T-cell (primary cell): ENCODE measurements at regions not wholly inside any gene's neighbourhood (a gene's known extent, or its start where the extent isn't known, plus 50 kb on each side); places are given as distances from the start of the nearest gene placed in this dataset.

Experiments
- ATAC-seq, 4 experiments: fragments of 200-7000 bp in 3 of 4; fragments of 150-1000 bp in 1 of 4; cut with Tn5 transposase; replicated peaks in 1 of 4; 1 replicate in 3 of 4; 2 replicates in 1 of 4; pipeline ENCODE4 v1.10.0; 2021; ENCODE audit warnings: moderate library complexity in 3 of 4, mild to moderate bottlenecking in 2 of 4, moderate number of reproducible peaks in 1 of 4
- CTCF ChIA-PET, 2 donors: fragments of 300-600 bp; sonication (Branson Sonifier 250); formaldehyde crosslinking; loops; one replicate each; lab custom pipeline; 2022; ENCODE audit warnings: antibody characterized with exemption in 2 of 2; lab: Charles Lee
- POLR2A ChIA-PET, 2 donors: fragments of 300-600 bp; sonication (Branson Sonifier 250); formaldehyde crosslinking; loops; one replicate each; lab custom pipeline; 2022; ENCODE audit warnings: antibody characterized with exemption in 2 of 2; lab: Charles Lee
- DNase-seq, 35 experiments: peaks; one replicate each; pipeline versions ENCODE4 v3.0.0 to v3.0.0-alpha.2; 2013 to 2023
- H3K27ac ChIP-seq: one replicate; pipeline ENCODE4 v1.5.1; 2013; ENCODE audit warnings: low read length
- H3K27me3 ChIP-seq, 2 experiments: replicated peaks in 1 of 2; 1 replicate in 1 of 2; 2 replicates in 1 of 2; pipeline versions ENCODE4 v1.6.1 to v1.7.0; 2013; ENCODE audit warnings: low read length in 1 of 2, mixed read lengths in 1 of 2; ENCODE audit not compliant: control insufficient read depth in 2 of 2, insufficient read depth in 2 of 2; ENCODE audit errors: extremely low read depth in 1 of 2
- H3K36me3 ChIP-seq, 2 donors: 1 replicate in 1 of 2; 2 replicates in 1 of 2; pipeline versions ENCODE4 v1.6.1 to v1.7.0; 2013; ENCODE audit warnings: low read length in 1 of 2; ENCODE audit not compliant: control insufficient read depth in 2 of 2, insufficient read depth in 1 of 2; ENCODE audit errors: extremely low read depth in 1 of 2
- H3K4me1 ChIP-seq, 2 experiments: 1 replicate in 1 of 2; 2 replicates in 1 of 2; pipeline versions ENCODE4 v1.6.1 to v1.7.0; 2013; ENCODE audit warnings: low read length in 2 of 2, mixed read lengths in 1 of 2; ENCODE audit not compliant: insufficient read depth in 2 of 2, control insufficient read depth in 1 of 2; ENCODE audit errors: extremely low read depth in 1 of 2
- H3K4me3 ChIP-seq, 2 donors: 1 replicate in 1 of 2; 2 replicates in 1 of 2; pipeline versions ENCODE4 v1.5.1 to v1.7.0; 2013; ENCODE audit warnings: mild to moderate bottlenecking in 2 of 2, low read length in 1 of 2, moderate library complexity in 1 of 2; ENCODE audit not compliant: control insufficient read depth in 1 of 2; ENCODE audit errors: extremely low read depth in 1 of 2
- H3K9me3 ChIP-seq: 2 replicates; pipeline ENCODE4 v1.7.0; 2013
- H3K27ac Mint-ChIP-seq, 2 donors: one replicate each; pipeline ENCODE4 v1.8.0; 2020 to 2021; ENCODE audit warnings: mild to moderate bottlenecking in 2 of 2, mixed read lengths in 2 of 2
- H3K27me3 Mint-ChIP-seq, 2 donors: one replicate each; pipeline ENCODE4 v1.8.0; 2021 to 2022; ENCODE audit warnings: mixed read lengths in 2 of 2
- H3K36me3 Mint-ChIP-seq: one replicate; pipeline ENCODE4 v1.8.0; 2021; ENCODE audit warnings: mixed read lengths
- H3K4me1 Mint-ChIP-seq, 3 donors: one replicate each; pipeline ENCODE4 v1.8.0; 2020 to 2022; ENCODE audit warnings: mixed read lengths in 3 of 3, mild to moderate bottlenecking in 1 of 3
- H3K4me3 Mint-ChIP-seq, 3 donors: one replicate each; pipeline ENCODE4 v1.8.0; 2020 to 2022; ENCODE audit warnings: mild to moderate bottlenecking in 3 of 3, mixed read lengths in 3 of 3, moderate library complexity in 3 of 3
- H3K9me3 Mint-ChIP-seq, 3 donors: one replicate each; pipeline ENCODE4 v1.8.0; 2020 to 2022; ENCODE audit warnings: mixed read lengths in 3 of 3
- WGBS: methylation state at CpG from one replicate; pipeline ENCODE4 v1.1.5; 2013; ENCODE audit warnings: missing lambda C conversion rate; ENCODE audit not compliant: insufficient coverage; 5-methylcytosine and 5-hydroxymethylcytosine counted together

GRCh38 chr3:168275662-168276061 is 179.9 kb upstream of the GOLIM4 start:
- Mint-ChIP-seq H3K36me3 (no peaks in the 10 kb centered on the region), H3K9me3 (peaks cover 0 to 6% (median 4%) of the 10 kb centered on the region in 3 donors), H3K27me3 (no peaks in the 10 kb centered on the region), H3K4me3 (no peak overlapping the region), H3K27ac (no peak overlapping the region), H3K4me1 (no peaks in the 10 kb centered on the region)
- Histone ChIP-seq H3K27ac (no peak overlapping the region), H3K9me3 (no peaks in the 10 kb centered on the region), H3K4me1 (no peaks in the 10 kb centered on the region), H3K27me3 (no peaks in the 10 kb centered on the region), H3K36me3 (no peaks in the 10 kb centered on the region), H3K4me3 (no peak overlapping the region)
- 86% methylated on average over 1 of the region's 3 CpGs for WGBS
- no peak for ATAC-seq
- ChIA-PET CTCF (no interaction called here), POLR2A (no interaction called here)
- no peak for DNase-seq

- Mint-ChIP-seq H3K36me3 (no peaks in the 10 kb centered on the region), H3K4me3 (no peak overlapping the region), H3K4me1 (no peaks in the 10 kb centered on the region), H3K27ac (no peak overlapping the region), H3K27me3 (no peaks in the 10 kb centered on the region), H3K9me3 (peaks cover 0 to 6% (median 2%) of the 10 kb centered on the region in 3 donors)
- H3K36me3 ChIP-seq = no peaks in the 10 kb centered on the region
- CTCF ChIA-PET = no interaction called here
- no peak for DNase-seq
- H3K27me3 ChIP-seq = no peaks in the 10 kb centered on the region
- H3K4me3 ChIP-seq = no peak overlapping the region
- H3K27ac ChIP-seq = no peak overlapping the region
- no peaks in the 10 kb centered on the region for H3K9me3 ChIP-seq
- POLR2A ChIA-PET = no interaction called here
- ATAC-seq = no peak
- no CpG with 5 or more reads among the region's 2 CpGs for WGBS
- H3K4me1 ChIP-seq = no peaks in the 10 kb centered on the region
Measured at GRCh38 chr3:168273917-168274316, 178.2 kb upstream of the GOLIM4 start.

- peaks cover 0 to 6% (median 2%) of the 10 kb centered on the region in 3 donors for H3K9me3 Mint-ChIP-seq
- Histone ChIP-seq H3K27me3 (no peaks in the 10 kb centered on the region), H3K9me3 (no peaks in the 10 kb centered on the region), H3K4me3 (no peak overlapping the region), H3K4me1 (no peaks in the 10 kb centered on the region), H3K27ac (no peak overlapping the region), H3K36me3 (no peaks in the 10 kb centered on the region)
- POLR2A ChIA-PET = no interaction called here
- no peak overlapping the region for H3K27ac Mint-ChIP-seq
- H3K27me3 Mint-ChIP-seq = no peaks in the 10 kb centered on the region
- ATAC-seq = no peak
- H3K36me3 Mint-ChIP-seq = no peaks in the 10 kb centered on the region
- no peak for DNase-seq
- no peaks in the 10 kb centered on the region for H3K4me1 Mint-ChIP-seq
- CTCF ChIA-PET = no interaction called here
- 100% methylated on average over 2 of the region's 2 CpGs for WGBS
- no peak overlapping the region for H3K4me3 Mint-ChIP-seq
Measured at GRCh38 chr3:168273036-168273435, 177.3 kb upstream of the GOLIM4 start.

GRCh38 chr3:168272343-168272985 is 176.7 kb upstream of the GOLIM4 start:
- Mint-ChIP-seq H3K4me3 (no peak overlapping the region), H3K36me3 (no peaks in the 10 kb centered on the region), H3K9me3 (peaks cover 0 to 6% (median 2%) of the 10 kb centered on the region in 3 donors), H3K27ac (no peak overlapping the region), H3K27me3 (no peaks in the 10 kb centered on the region), H3K4me1 (no peaks in the 10 kb centered on the region)
- ChIA-PET POLR2A (no interaction called here), CTCF (interaction anchor here in 1 of 2 donors (0.7 kb wide), 1 partner anchor 9 kb away, joined by 4 read pairs; no protein-coding TSS in a partner anchor)
- 100% methylated on average over 1 of the region's 1 CpG for WGBS
- DNase-seq (no peak), ATAC-seq (no peak)
- Histone ChIP-seq H3K36me3 (no peaks in the 10 kb centered on the region), H3K27me3 (no peaks in the 10 kb centered on the region), H3K27ac (no peak overlapping the region), H3K9me3 (no peaks in the 10 kb centered on the region), H3K4me1 (no peaks in the 10 kb centered on the region), H3K4me3 (no peak overlapping the region)

- no peaks in the 10 kb centered on the region for H3K36me3 ChIP-seq
- Mint-ChIP-seq H3K9me3 (peaks cover 0 to 6% (median 2%) of the 10 kb centered on the region in 3 donors), H3K4me3 (no peak overlapping the region), H3K36me3 (no peaks in the 10 kb centered on the region), H3K27ac (no peak overlapping the region), H3K27me3 (no peaks in the 10 kb centered on the region), H3K4me1 (no peaks in the 10 kb centered on the region)
- no CpG with 5 or more reads among the region's 2 CpGs for WGBS
- H3K4me1 ChIP-seq = no peaks in the 10 kb centered on the region
- POLR2A ChIA-PET = no interaction called here
- no peaks in the 10 kb centered on the region for H3K27me3 ChIP-seq
- no peaks in the 10 kb centered on the region for H3K9me3 ChIP-seq
- ATAC-seq (no peak), DNase-seq (no peak)
- no peak overlapping the region for H3K27ac ChIP-seq
- no peak overlapping the region for H3K4me3 ChIP-seq
- CTCF ChIA-PET = interaction anchor here in 1 of 2 donors (0.7 kb wide), 1 partner anchor 10 kb away, joined by 4 read pairs; no protein-coding TSS in a partner anchor
Measured at GRCh38 chr3:168271932-168272331, 176.2 kb upstream of the GOLIM4 start.

GRCh38 chr3:168269001-168269400 is 173.3 kb upstream of the GOLIM4 start:
- Histone ChIP-seq H3K9me3 (no peaks in the 10 kb centered on the region), H3K27me3 (no peaks in the 10 kb centered on the region), H3K4me1 (no peaks in the 10 kb centered on the region), H3K36me3 (no peaks in the 10 kb centered on the region), H3K27ac (no peak overlapping the region), H3K4me3 (no peak overlapping the region)
- no peak for ATAC-seq
- Mint-ChIP-seq H3K36me3 (no peaks in the 10 kb centered on the region), H3K27ac (no peak overlapping the region), H3K9me3 (peaks cover 0 to 6% (median 2%) of the 10 kb centered on the region in 3 donors), H3K4me1 (no peaks in the 10 kb centered on the region), H3K27me3 (no peaks in the 10 kb centered on the region), H3K4me3 (no peak overlapping the region)
- 100% methylated on average over 1 of the region's 1 CpG for WGBS
- ChIA-PET POLR2A (no interaction called here), CTCF (no interaction called here)
- DNase-seq = no peak
